ENCODE measurements at regions not wholly inside any gene's neighbourhood (a gene's known extent, or its start where the extent isn't known, plus 50 kb on each side); places are given as distances from the start of the nearest gene placed in this dataset.

DNA sequence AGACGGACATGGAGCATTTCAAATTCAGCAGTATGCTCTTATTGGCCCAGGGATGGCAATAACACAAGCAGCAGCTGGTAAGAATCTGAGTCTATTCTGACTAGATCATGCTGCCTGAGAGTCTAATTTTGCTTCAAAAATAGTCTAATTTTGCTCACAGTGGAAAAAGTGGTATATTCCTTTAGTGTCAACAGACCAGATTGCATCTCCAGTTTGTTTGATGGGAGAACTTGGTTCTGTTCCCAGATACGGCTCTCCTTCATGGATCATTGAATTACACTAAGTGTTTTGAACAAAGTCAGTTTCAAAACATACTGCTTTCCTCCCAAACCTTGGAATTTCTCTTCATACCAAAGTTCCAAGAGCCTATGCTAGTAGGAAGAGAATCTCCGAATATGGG is 586.1 kb downstream of the RNF144B start:
- WGBS, 2 donors, result 65 to 67% methylated on average over 3 of the region's 3 CpGs
- H3K4me3 ChIP-seq (ENCODE audit: low read depth, poor library complexity, severe bottlenecking), result no peak overlapping the region
- no peak for DNase-seq (ENCODE audit: low spot score in 2 of 2)
- intact Hi-C loops (cut with DNase I; ENCODE audit: low total_unique reads), result no loop called here
- TF ChIP-seq POLR2A (IDR thresholded peaks at IDR 0.05), result no peak
- TF ChIP-seq, protein P1, sequence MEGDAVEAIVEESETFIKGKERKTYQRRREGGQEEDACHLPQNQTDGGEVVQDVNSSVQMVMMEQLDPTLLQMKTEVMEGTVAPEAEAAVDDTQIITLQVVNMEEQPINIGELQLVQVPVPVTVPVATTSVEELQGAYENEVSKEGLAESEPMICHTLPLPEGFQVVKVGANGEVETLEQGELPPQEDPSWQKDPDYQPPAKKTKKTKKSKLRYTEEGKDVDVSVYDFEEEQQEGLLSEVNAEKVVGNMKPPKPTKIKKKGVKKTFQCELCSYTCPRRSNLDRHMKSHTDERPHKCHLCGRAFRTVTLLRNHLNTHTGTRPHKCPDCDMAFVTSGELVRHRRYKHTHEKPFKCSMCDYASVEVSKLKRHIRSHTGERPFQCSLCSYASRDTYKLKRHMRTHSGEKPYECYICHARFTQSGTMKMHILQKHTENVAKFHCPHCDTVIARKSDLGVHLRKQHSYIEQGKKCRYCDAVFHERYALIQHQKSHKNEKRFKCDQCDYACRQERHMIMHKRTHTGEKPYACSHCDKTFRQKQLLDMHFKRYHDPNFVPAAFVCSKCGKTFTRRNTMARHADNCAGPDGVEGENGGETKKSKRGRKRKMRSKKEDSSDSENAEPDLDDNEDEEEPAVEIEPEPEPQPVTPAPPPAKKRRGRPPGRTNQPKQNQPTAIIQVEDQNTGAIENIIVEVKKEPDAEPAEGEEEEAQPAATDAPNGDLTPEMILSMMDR (IDR thresholded peaks at IDR 0.05), result no peak

DNA sequence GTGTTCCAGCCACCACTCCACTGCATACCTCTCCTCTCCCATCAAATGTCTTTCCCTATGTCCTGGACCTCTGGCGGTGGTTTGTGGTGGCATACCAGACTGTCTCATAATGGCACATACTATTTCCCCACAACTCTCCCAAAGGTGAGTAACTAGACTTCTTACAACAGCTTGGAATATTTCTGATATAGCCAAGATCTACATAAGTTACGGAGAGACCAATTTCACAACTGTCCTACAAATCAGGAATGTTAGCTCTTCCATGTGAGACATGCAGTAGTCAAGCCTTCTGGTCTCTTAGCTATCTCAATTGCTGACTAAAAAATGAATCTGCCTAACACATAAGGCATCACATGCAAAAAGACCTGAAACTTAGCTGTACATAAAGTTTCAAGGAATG is 588.9 kb downstream of the RNF144B start:
- 88 to 91% methylated on average over 2 of the region's 2 CpGs for WGBS, 2 donors
- H3K4me3 ChIP-seq (ENCODE audit: low read depth, poor library complexity, severe bottlenecking), result no peak overlapping the region
- intact Hi-C loops (cut with DNase I; ENCODE audit: low total_unique reads), result no loop called here
- no peak for TF ChIP-seq POLR2A (IDR thresholded peaks at IDR 0.05)
- TF ChIP-seq, protein P1 (IDR thresholded peaks at IDR 0.05), result no peak
- DNase-seq (ENCODE audit: low spot score in 2 of 2), result no peak

DNA sequence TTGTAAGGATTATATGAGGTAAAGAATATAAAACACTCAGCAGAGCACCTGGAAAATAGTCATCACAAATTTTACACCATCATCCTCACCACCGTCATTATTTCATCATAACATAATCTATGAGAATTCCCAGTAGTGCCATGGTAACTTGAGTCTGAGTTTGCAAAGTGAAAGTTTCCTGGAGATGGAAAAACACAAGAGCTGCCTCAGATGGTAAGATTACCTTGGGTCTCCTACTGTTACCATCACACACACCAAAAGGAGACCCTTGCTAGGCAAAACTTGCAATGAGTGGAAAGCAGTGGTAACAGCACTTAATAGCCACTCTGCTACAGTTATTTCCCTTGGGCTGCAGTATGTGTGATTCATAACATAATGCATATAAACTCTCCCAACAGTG is 589.8 kb downstream of the RNF144B start:
- no peak for TF ChIP-seq POLR2A (IDR thresholded peaks at IDR 0.05)
- TF ChIP-seq, protein P1 (IDR thresholded peaks at IDR 0.05), result no peak
- intact Hi-C loops (cut with DNase I; ENCODE audit: low total_unique reads), result no loop called here
- WGBS, 2 donors, result 71% methylated on average over 1 of the region's 1 CpG
- H3K4me3 ChIP-seq (ENCODE audit: low read depth, poor library complexity, severe bottlenecking), result no peak overlapping the region
- DNase-seq (ENCODE audit: low spot score in 2 of 2), result no peak

DNA sequence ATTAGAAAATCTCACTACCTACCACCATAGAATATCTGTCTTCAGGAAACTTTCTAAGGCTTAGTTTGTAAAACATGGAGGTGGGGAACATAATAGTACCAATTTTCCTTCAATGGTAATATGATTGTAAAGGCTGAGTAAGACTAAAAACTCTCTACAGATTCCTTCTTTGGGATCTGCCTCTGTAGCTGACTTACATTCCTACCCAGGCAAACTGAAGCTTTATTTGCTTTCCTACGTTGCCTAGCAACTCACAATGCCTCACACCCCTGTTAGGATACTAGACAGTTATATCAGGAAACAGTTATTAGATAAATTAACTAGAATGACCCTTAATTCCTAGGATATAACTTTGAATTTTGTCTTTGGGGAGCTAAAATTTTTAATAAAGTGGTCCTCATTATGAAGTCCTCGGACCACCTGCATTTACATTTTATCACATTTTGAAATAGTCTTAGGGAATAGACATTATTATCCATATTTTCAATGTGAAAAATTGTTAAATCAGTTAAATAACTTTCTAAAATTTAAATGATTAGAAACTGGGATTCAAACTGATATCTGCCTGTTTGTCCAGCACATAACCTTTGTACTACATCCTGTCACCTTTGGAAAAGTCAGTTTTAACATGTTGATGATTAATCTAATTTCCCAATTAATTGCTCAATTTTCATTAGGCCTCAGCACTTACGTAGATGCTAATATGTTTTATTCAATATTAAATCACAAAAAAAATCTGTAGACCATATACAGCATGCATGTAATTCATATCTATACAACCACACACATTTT is 591.4 kb downstream of the RNF144B start:
- WGBS, 2 donors, result 60 to 69% methylated on average over 3 of the region's 3 CpGs
- TF ChIP-seq POLR2A (IDR thresholded peaks at IDR 0.05), result no peak
- TF ChIP-seq, protein P1 (IDR thresholded peaks at IDR 0.05), result no peak
- no peak overlapping the region for H3K4me3 ChIP-seq (ENCODE audit: low read depth, poor library complexity, severe bottlenecking)
- intact Hi-C loops (cut with DNase I; ENCODE audit: low total_unique reads), result no loop called here
- DNase-seq (ENCODE audit: low spot score in 2 of 2), result no peak

DNA sequence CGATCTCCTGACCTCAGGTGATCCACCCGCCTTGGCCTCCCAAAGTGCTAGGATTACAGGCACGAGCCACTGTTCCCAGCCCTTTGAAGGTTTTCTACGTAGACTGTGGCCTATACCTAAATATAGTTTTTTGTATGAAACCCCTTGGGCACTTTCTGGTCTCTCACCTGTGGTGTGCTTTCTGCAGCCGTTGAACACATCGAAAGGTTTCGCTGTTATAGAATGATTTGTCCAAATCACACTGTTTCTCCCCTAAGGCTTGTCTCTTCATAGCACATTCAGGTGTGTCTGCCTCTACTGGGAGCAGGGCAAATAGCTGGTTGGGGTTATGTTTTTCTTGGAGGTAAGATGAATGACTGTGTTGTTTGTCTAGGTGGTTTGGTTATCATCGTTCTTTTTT is 597.9 kb downstream of the RNF144B start:
- no peak overlapping the region for H3K4me3 ChIP-seq (ENCODE audit: low read depth, poor library complexity, severe bottlenecking)
- no peak for DNase-seq (ENCODE audit: low spot score in 2 of 2)
- WGBS, 2 donors, result 76 to 84% methylated on average over 8 of the region's 8 CpGs
- intact Hi-C loops (cut with DNase I; ENCODE audit: low total_unique reads), result no loop called here
- TF ChIP-seq POLR2A (IDR thresholded peaks at IDR 0.05), result no peak
- TF ChIP-seq, protein P1 (IDR thresholded peaks at IDR 0.05), result no peak

DNA sequence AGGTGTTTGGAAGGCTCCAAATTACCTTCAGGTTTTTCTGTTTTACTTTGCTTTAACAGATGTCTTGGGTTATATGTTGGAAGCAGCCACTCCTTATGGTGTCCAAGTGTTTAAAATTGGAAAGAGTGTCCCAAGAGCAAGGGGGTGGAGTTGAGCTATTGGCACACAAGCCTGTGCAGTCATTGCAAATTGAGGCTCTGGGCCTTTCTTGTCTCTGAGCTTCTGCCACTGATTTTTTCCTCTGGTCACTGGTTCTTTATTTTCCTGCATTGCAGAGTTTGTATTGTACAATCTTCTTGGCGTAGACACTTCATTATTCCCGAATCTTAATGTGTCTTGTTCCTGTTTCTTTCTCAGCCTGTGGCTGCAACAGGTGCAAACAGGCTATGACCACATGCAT is 598.8 kb downstream of the RNF144B start:
- 36 to 40% methylated on average over 2 of the region's 2 CpGs for WGBS, 2 donors
- no peak for DNase-seq (ENCODE audit: low spot score in 2 of 2)
- intact Hi-C loops (cut with DNase I; ENCODE audit: low total_unique reads), result no loop called here

More for the DNA sequence above, 598.8 kb downstream of the RNF144B start:
- H3K4me3 ChIP-seq (ENCODE audit: low read depth, poor library complexity, severe bottlenecking), result no peak overlapping the region
- TF ChIP-seq POLR2A (IDR thresholded peaks at IDR 0.05), result no peak
- TF ChIP-seq, protein P1 (IDR thresholded peaks at IDR 0.05), result no peak

Data from lower leg skin (tissue), 4 donors.